ENCODE measurements at regions not wholly inside any gene's neighbourhood (a gene's known extent, or its start where the extent isn't known, plus 50 kb on each side); places are given as distances from the start of the nearest gene placed in this dataset.
A peak's percentile ranks its signal among the peaks of the same experiment; 100 is the strongest.

GRCh38 chr4:54961357-54961975 lies 163.9 kb downstream of the KDR start:
- H2AFZ ChIP-seq (ENCODE audit: insufficient read depth, low read depth, low read length, poor library complexity, severe bottlenecking), result no peak overlapping the region
- Mint-ChIP-seq H3K4me3 (no peak overlapping the region), H3K27me3 (peaks cover 20% of the 10 kb centered on the region), H3K27ac (no peak overlapping the region), H3K9me3 (ENCODE audit: insufficient read depth) (no peaks in the 10 kb centered on the region), H3K4me1 (no peaks in the 10 kb centered on the region)
- no peaks in the 10 kb centered on the region for H4K20me1 ChIP-seq (ENCODE audit: control insufficient read depth, insufficient read depth, low read length, poor library complexity, severe bottlenecking)
- intact Hi-C loops (cut with micrococcal nuclease), result no loop called here
- H3K79me2 ChIP-seq (ENCODE audit: control insufficient read depth, insufficient read depth, low read length), result no peaks in the 10 kb centered on the region
- H3K9ac ChIP-seq (ENCODE audit: low read length), result no peak overlapping the region
- H3K27me3 ChIP-seq (replicated peaks in 1 of 4; ENCODE audit: control extremely low read depth in 1 of 4, control insufficient read depth in 3 of 4, insufficient read depth in 4 of 4, low read length in 3 of 4), result peaks cover 0 to 3% (median 0%) of the 10 kb centered on the region in 4 experiments
- no peak overlapping the region for H3K4me2 ChIP-seq (replicated peaks; ENCODE audit: low read depth, low read length, poor library complexity, severe bottlenecking)
- peak; percentile 41 for DNase-seq
- POLR2A ChIA-PET, result no interaction called here
- no peak overlapping the region for H3K4me3 ChIP-seq (ENCODE audit: control extremely low read depth in 1 of 5, extremely low read depth in 1 of 5, insufficient read depth in 1 of 5, low read depth in 2 of 5, low read length in 4 of 5)
- ATAC-seq (ENCODE audit: low read depth), result no peak
- TF ChIP-seq CTCF (IDR thresholded peaks at IDR 0.05), result peak; percentile 45
- TF ChIP-seq EZH2 (IDR thresholded peaks at IDR 0.05; ENCODE audit: borderline replicate concordance, insufficient read depth, low read depth, low read length, poor library complexity, severe bottlenecking), result no peak
- H3K9me3 ChIP-seq (ENCODE audit: control extremely low read depth in 1 of 3, control insufficient read depth in 2 of 3, insufficient read depth in 1 of 3, low read length in 2 of 3), result no peaks in the 10 kb centered on the region
- WGBS (ENCODE audit: insufficient coverage), result no CpG with 5 or more reads among the region's 1 CpG
- H3K4me1 ChIP-seq (ENCODE audit: control insufficient read depth in 2 of 2, insufficient read depth in 2 of 2, low read length in 2 of 2), result no peaks in the 10 kb centered on the region
- no peaks in the 10 kb centered on the region for H3K36me3 ChIP-seq (replicated peaks in 1 of 2; ENCODE audit: control extremely low read depth in 1 of 2, control insufficient read depth in 1 of 2, extremely low read depth in 1 of 2, insufficient read depth in 2 of 2, low read length in 1 of 2)
- CTCF ChIA-PET, result interaction anchor here (0.9 to 2.4 kb wide), 6 partner anchors 10 to 642 kb away, joined by 3 to 15 read pairs (median 4); no protein-coding TSS in a partner anchor
- H3K27ac ChIP-seq (ENCODE audit: low read length in 2 of 2), result no peak overlapping the region

GRCh38 chr4:54959651-54960116 lies 165.7 kb downstream of the KDR start:
- H3K4me3 Mint-ChIP-seq, result no peak overlapping the region
- 100% methylated on average over 2 of the region's 3 CpGs for WGBS (ENCODE audit: insufficient coverage)
- TF ChIP-seq EZH2 (IDR thresholded peaks at IDR 0.05; ENCODE audit: borderline replicate concordance, insufficient read depth, low read depth, low read length, poor library complexity, severe bottlenecking), result no peak
- no peak for ATAC-seq (ENCODE audit: low read depth)
- DNase-seq, result no peak
- no peak overlapping the region for H3K27ac Mint-ChIP-seq
- H3K36me3 ChIP-seq (replicated peaks in 1 of 2; ENCODE audit: control extremely low read depth in 1 of 2, control insufficient read depth in 1 of 2, extremely low read depth in 1 of 2, insufficient read depth in 2 of 2, low read length in 1 of 2), result no peaks in the 10 kb centered on the region
- no peaks in the 10 kb centered on the region for H3K4me1 ChIP-seq (ENCODE audit: control insufficient read depth in 2 of 2, insufficient read depth in 2 of 2, low read length in 2 of 2)
- ChIA-PET CTCF (interaction anchor here (1.6 to 2.4 kb wide), 2 partner anchors 274 to 276 kb away, joined by 6 to 15 read pairs; no protein-coding TSS in a partner anchor), POLR2A (no interaction called here)
- H3K9me3 ChIP-seq (ENCODE audit: control extremely low read depth in 1 of 3, control insufficient read depth in 2 of 3, insufficient read depth in 1 of 3, low read length in 2 of 3), result no peaks in the 10 kb centered on the region
- H3K9ac ChIP-seq (ENCODE audit: low read length), result no peak overlapping the region
- no peak overlapping the region for H3K4me3 ChIP-seq (ENCODE audit: control extremely low read depth in 1 of 5, extremely low read depth in 1 of 5, insufficient read depth in 1 of 5, low read depth in 2 of 5, low read length in 4 of 5)
- no peak overlapping the region for H2AFZ ChIP-seq (ENCODE audit: insufficient read depth, low read depth, low read length, poor library complexity, severe bottlenecking)
- no peak overlapping the region for H3K27ac ChIP-seq (ENCODE audit: low read length in 2 of 2)
- peaks cover 0 to 3% (median 0%) of the 10 kb centered on the region in 4 experiments for H3K27me3 ChIP-seq (replicated peaks in 1 of 4; ENCODE audit: control extremely low read depth in 1 of 4, control insufficient read depth in 3 of 4, insufficient read depth in 4 of 4, low read length in 3 of 4)
- H3K27me3 Mint-ChIP-seq, result peaks cover 10% of the 10 kb centered on the region
- H3K79me2 ChIP-seq (ENCODE audit: control insufficient read depth, insufficient read depth, low read length), result no peaks in the 10 kb centered on the region
- no peaks in the 10 kb centered on the region for H3K4me1 Mint-ChIP-seq
- no peaks in the 10 kb centered on the region for H4K20me1 ChIP-seq (ENCODE audit: control insufficient read depth, insufficient read depth, low read length, poor library complexity, severe bottlenecking)
- intact Hi-C loops (cut with micrococcal nuclease), result no loop called here
- H3K4me2 ChIP-seq (replicated peaks; ENCODE audit: low read depth, low read length, poor library complexity, severe bottlenecking), result no peak overlapping the region
- no peaks in the 10 kb centered on the region for H3K9me3 Mint-ChIP-seq (ENCODE audit: insufficient read depth)

Data from B cell (primary cell).